ENCODE measurements at regions not wholly inside any gene's neighbourhood (a gene's known extent, or its start where the extent isn't known, plus 50 kb on each side); places are given as distances from the start of the nearest gene placed in this dataset.

DNA sequence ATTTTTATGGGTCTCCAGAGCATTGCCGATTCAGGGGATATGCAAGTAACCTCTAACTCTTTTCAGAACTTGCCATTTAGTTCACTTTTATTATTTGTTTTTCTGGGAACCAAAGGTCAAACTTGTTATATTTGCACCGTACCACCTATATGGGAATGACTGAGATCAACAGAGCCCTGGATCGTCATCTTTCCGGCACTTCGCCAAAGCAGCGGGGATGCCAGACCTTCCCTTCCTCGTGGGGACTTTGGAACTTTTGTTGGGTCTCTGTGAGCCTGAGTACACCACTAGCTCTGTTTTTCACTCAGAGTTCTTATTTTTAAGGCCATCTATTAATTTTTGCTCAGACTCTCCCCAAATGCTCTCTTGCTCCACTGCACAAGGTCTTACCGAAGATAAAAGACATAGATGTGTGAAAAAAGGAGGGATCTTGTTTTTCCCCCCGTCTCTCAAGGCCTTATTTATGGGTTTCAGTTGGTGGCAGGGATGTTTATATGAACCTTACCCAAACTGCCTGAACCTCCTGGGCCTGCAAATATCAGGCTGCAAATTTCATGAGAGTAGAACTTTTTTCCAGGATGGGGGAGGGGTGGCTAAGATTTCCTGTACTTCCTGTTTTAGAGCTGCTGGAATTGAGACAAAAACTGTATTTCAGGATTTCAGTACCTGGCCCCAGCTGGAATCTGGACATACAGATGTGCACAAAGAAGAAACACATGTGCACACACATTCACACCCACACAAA is 350.3 kb downstream of the HRH4 start:
- no peaks in the 10 kb centered on the region for H3K4me1 ChIP-seq (ENCODE audit: insufficient read depth, low read length, poor library complexity, severe bottlenecking)
- H3K9me2 ChIP-seq (ENCODE audit: insufficient read depth, low read length): no peaks in the 10 kb centered on the region
- no peak overlapping the region for H3K27ac ChIP-seq (ENCODE audit: low read depth, low read length, poor library complexity, severe bottlenecking)
- H3K4me3 ChIP-seq (ENCODE audit: low read depth, low read length, poor library complexity, severe bottlenecking): no peak overlapping the region
- TF ChIP-seq CTCF (conservative IDR thresholded peaks at IDR 0.05; ENCODE audit: low read length) (no peak), EZH2phosphoT487 (IDR thresholded peaks at IDR 0.05; ENCODE audit: borderline replicate concordance, low read depth, low read length) (no peak)
- intact Hi-C loops (cut with micrococcal nuclease; ENCODE audit: unreplicated experiment): no loop called here
- H3K36me3 ChIP-seq (ENCODE audit: insufficient read depth, low read length): no peaks in the 10 kb centered on the region
- POLR2A ChIA-PET: no interaction called here
- CTCF ChIA-PET (ENCODE audit: unreplicated experiment): no interaction called here
- H2AFZ ChIP-seq (ENCODE audit: low read length): no peak overlapping the region
- H3K4me2 ChIP-seq (ENCODE audit: low read length): no peak overlapping the region
- H3K9me3 ChIP-seq (ENCODE audit: low read length): no peaks in the 10 kb centered on the region
- DNase-seq (ENCODE audit: low spot score): no peak
- no peaks in the 10 kb centered on the region for H3K79me2 ChIP-seq (ENCODE audit: insufficient read depth, low read depth, low read length)
- BruUV-seq (replicated peaks): no TSS peak
- H4K20me1 ChIP-seq (ENCODE audit: insufficient read depth, low read length): no peaks in the 10 kb centered on the region

DNA sequence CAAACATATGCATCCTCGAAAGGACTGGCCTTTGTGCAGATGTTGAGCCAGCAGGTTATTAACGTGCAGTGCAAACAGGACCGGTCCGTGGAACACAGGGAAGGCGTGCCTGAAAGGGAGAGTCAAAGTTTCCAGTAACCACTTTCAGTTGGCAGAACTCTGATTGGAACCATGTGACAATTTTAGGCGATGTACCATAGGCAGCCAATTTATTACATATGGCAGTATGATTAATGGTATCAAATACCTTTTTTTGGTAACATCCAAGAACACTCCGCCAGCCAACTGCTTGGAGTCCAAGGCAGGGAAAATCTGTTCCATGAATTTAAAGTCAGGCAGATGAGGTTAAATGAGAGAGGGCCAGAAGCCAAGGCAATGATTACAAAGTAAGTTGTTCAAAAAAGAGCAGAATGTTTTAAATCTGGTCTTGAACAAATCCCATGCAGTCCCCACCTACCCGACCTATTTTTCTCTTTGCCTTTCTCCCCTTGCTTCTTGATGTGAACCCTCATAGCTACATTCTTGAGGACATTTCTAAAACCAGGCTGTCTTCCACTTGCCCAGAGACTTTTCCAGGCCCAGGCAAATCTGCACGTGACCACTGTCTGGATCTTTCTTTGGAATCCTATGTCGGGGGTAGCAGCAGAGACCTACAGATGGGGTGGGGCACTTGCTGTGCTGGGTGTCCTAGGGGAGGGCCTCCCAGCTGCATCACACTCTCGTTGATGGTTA is 351.7 kb downstream of the HRH4 start:
- POLR2A ChIA-PET: no interaction called here
- Histone ChIP-seq H3K27ac (ENCODE audit: low read depth, low read length, poor library complexity, severe bottlenecking) (no peak overlapping the region), H2AFZ (ENCODE audit: low read length) (no peak overlapping the region), H3K4me3 (ENCODE audit: low read depth, low read length, poor library complexity, severe bottlenecking) (no peak overlapping the region), H3K36me3 (ENCODE audit: insufficient read depth, low read length) (no peaks in the 10 kb centered on the region), H3K4me2 (ENCODE audit: low read length) (no peak overlapping the region), H3K4me1 (ENCODE audit: insufficient read depth, low read length, poor library complexity, severe bottlenecking) (no peaks in the 10 kb centered on the region), H3K79me2 (ENCODE audit: insufficient read depth, low read depth, low read length) (no peaks in the 10 kb centered on the region), H3K9me3 (ENCODE audit: low read length) (no peaks in the 10 kb centered on the region), H4K20me1 (ENCODE audit: insufficient read depth, low read length) (no peaks in the 10 kb centered on the region), H3K9me2 (ENCODE audit: insufficient read depth, low read length) (no peaks in the 10 kb centered on the region)
- intact Hi-C loops (cut with micrococcal nuclease; ENCODE audit: unreplicated experiment): no loop called here
- TF ChIP-seq EZH2phosphoT487 (IDR thresholded peaks at IDR 0.05; ENCODE audit: borderline replicate concordance, low read depth, low read length) (no peak), CTCF (conservative IDR thresholded peaks at IDR 0.05; ENCODE audit: low read length) (no peak)
- no TSS peak for BruUV-seq (replicated peaks)
- CTCF ChIA-PET (ENCODE audit: unreplicated experiment): no interaction called here
- DNase-seq (ENCODE audit: low spot score): no peak

GRCh38 chr18:24814521-24814920 is 354.1 kb downstream of the HRH4 start:
- Histone ChIP-seq H3K36me3 (ENCODE audit: insufficient read depth, low read length) (no peaks in the 10 kb centered on the region), H3K79me2 (ENCODE audit: insufficient read depth, low read depth, low read length) (no peaks in the 10 kb centered on the region), H3K27ac (ENCODE audit: low read depth, low read length, poor library complexity, severe bottlenecking) (no peak overlapping the region), H3K9me2 (ENCODE audit: insufficient read depth, low read length) (no peaks in the 10 kb centered on the region), H3K9me3 (ENCODE audit: low read length) (no peaks in the 10 kb centered on the region), H2AFZ (ENCODE audit: low read length) (no peak overlapping the region), H3K4me3 (ENCODE audit: low read depth, low read length, poor library complexity, severe bottlenecking) (no peak overlapping the region), H3K4me1 (ENCODE audit: insufficient read depth, low read length, poor library complexity, severe bottlenecking) (no peaks in the 10 kb centered on the region), H4K20me1 (ENCODE audit: insufficient read depth, low read length) (no peaks in the 10 kb centered on the region), H3K4me2 (ENCODE audit: low read length) (no peak overlapping the region)
- intact Hi-C loops (cut with micrococcal nuclease; ENCODE audit: unreplicated experiment): no loop called here
- no peak for DNase-seq (ENCODE audit: low spot score)
- CTCF ChIA-PET (ENCODE audit: unreplicated experiment): no interaction called here
- POLR2A ChIA-PET: no interaction called here
- no TSS peak for BruUV-seq (replicated peaks)
- TF ChIP-seq CTCF (conservative IDR thresholded peaks at IDR 0.05; ENCODE audit: low read length): no peak
- no peak for TF ChIP-seq EZH2phosphoT487 (IDR thresholded peaks at IDR 0.05; ENCODE audit: borderline replicate concordance, low read depth, low read length)

Measured in OCI-LY7 (cell line).